Cardiac fibroblast (primary cell): ENCODE measurements at regions not wholly inside any gene's neighbourhood (a gene's known extent, or its start where the extent isn't known, plus 50 kb on each side); places are given as distances from the start of the nearest gene placed in this dataset.

Experiments
- DNase-seq, 2 donors: peaks; one replicate each; pipeline versions ENCODE4 v3.0.0 to v3.0.0-alpha.2; 2010; ENCODE audit warnings: low read depth in 2 of 2
- H3K4me3 ChIP-seq, 2 donors: replicated peaks in 1 of 2; 1 replicate in 1 of 2; 2 replicates in 1 of 2; pipeline ENCODE4 v1.5.1; 2011; ENCODE audit warnings: low read depth in 2 of 2, low read length in 2 of 2, mild to moderate bottlenecking in 2 of 2, moderate library complexity in 1 of 2
- CTCF ChIP-seq: IDR thresholded peaks from one replicate; pipeline ENCODE4 v1.5.1; 2011; ENCODE audit warnings: low read depth, mild to moderate bottlenecking, low read length, inconsistent platforms

- peak; percentile 39 to 64 for DNase-seq
- no peak for TF ChIP-seq CTCF
Measured at GRCh38 chr3:30516238-30516637, 90.2 kb upstream of the TGFBR2 start.

GRCh38 chr3:30518181-30518864 is 88.1 kb upstream of the TGFBR2 start:
- peak; percentile 77 to 97 for DNase-seq
- peak; percentile 5 for TF ChIP-seq CTCF

More at GRCh38 chr3:30516238-30516637, 90.2 kb upstream of the TGFBR2 start:
- no peak overlapping the region for H3K4me3 ChIP-seq

GRCh38 chr3:30518872-30519271 is 87.5 kb upstream of the TGFBR2 start:
- no peak for TF ChIP-seq CTCF
- no peak overlapping the region for H3K4me3 ChIP-seq
- DNase-seq, result peak; percentile 51 to 61

More at GRCh38 chr3:30518181-30518864, 88.1 kb upstream of the TGFBR2 start:
- H3K4me3 ChIP-seq, result no peak overlapping the region

GRCh38 chr3:30520699-30521098 is 85.7 kb upstream of the TGFBR2 start:
- no peak for TF ChIP-seq CTCF
- H3K4me3 ChIP-seq, result no peak overlapping the region
- peak; percentile 51 to 61 for DNase-seq

- no peak for DNase-seq
- no peak overlapping the region for H3K4me3 ChIP-seq
- no peak for TF ChIP-seq CTCF
Measured at GRCh38 chr3:30521156-30521715, 85.2 kb upstream of the TGFBR2 start.

- no peak for DNase-seq
- no peak for TF ChIP-seq CTCF
- H3K4me3 ChIP-seq, result no peak overlapping the region
Measured at GRCh38 chr3:30522476-30522875, 83.9 kb upstream of the TGFBR2 start.

GRCh38 chr3:30523366-30523765 is 83.0 kb upstream of the TGFBR2 start:
- no peak for TF ChIP-seq CTCF
- no peak for DNase-seq

More at GRCh38 chr3:30523366-30523765, 83.0 kb upstream of the TGFBR2 start:
- H3K4me3 ChIP-seq, result no peak overlapping the region
